ENCODE measurements at regions not wholly inside any gene's neighbourhood (a gene's known extent, or its start where the extent isn't known, plus 50 kb on each side); places are given as distances from the start of the nearest gene placed in this dataset.

DNA sequence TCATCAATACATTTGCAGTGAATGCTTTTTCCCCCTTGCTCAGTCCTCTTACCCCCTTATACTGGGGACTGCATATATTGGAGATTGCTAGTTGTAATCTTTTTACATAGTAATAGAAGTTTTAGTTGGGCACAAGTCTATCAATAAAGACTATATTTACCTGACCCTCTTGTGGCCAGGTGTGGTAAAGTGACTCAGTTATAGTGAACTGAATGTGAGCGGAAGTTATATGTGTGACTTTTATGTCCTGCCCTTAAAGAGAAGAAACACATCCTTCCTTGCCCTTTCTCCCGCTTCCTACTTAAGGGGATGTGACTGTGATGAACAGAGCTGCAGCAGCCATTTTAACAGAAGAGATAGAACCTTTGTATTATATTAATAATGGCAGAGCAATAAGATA lies 362.0 kb downstream of the METTL15 start:
- no peak overlapping the region for H3K9ac ChIP-seq (ENCODE audit: low read length)
- H3K27me3 ChIP-seq (replicated peaks; ENCODE audit: control insufficient read depth, insufficient read depth, low read length): no peaks in the 10 kb centered on the region
- H3K4me3 ChIP-seq (ENCODE audit: low read length): no peak overlapping the region
- no peak for DNase-seq (ENCODE audit: low read depth)
- H3K4me1 ChIP-seq (ENCODE audit: control insufficient read depth, insufficient read depth, low read length): no peaks in the 10 kb centered on the region
- H3K9me3 ChIP-seq (ENCODE audit: control insufficient read depth, low read length): no peaks in the 10 kb centered on the region
- H3K36me3 ChIP-seq (ENCODE audit: control insufficient read depth, insufficient read depth, low read length, severe bottlenecking): no peaks in the 10 kb centered on the region

DNA sequence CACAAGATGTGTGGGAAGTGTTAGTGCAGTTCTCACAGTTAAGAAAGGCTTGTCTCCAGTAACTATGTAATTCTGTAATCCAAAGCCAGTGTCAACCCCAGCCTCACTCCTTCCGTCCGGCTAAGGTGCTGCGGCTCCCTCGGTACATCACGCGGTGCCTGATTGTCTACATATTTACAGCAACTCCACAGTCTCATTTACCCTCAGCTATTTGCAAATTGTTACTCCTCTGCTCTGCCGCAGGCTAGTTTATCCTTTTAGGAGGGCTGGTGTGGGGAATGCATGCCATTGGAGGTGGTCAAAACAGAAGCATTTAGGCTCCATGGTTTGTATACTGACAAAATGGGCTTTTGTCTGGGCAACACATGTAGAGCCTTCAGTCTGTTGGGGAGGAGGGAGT lies 358.3 kb downstream of the METTL15 start:
- no peaks in the 10 kb centered on the region for H3K9me3 ChIP-seq (ENCODE audit: control insufficient read depth, low read length)
- peaks cover 19% of the 10 kb centered on the region for H3K4me1 ChIP-seq (ENCODE audit: control insufficient read depth, insufficient read depth, low read length)
- no peak for DNase-seq (ENCODE audit: low read depth)
- no peak overlapping the region for H3K4me3 ChIP-seq (ENCODE audit: low read length)
- no peaks in the 10 kb centered on the region for H3K36me3 ChIP-seq (ENCODE audit: control insufficient read depth, insufficient read depth, low read length, severe bottlenecking)
- H3K27me3 ChIP-seq (replicated peaks; ENCODE audit: control insufficient read depth, insufficient read depth, low read length): no peaks in the 10 kb centered on the region
- no peak overlapping the region for H3K9ac ChIP-seq (ENCODE audit: low read length)

DNA sequence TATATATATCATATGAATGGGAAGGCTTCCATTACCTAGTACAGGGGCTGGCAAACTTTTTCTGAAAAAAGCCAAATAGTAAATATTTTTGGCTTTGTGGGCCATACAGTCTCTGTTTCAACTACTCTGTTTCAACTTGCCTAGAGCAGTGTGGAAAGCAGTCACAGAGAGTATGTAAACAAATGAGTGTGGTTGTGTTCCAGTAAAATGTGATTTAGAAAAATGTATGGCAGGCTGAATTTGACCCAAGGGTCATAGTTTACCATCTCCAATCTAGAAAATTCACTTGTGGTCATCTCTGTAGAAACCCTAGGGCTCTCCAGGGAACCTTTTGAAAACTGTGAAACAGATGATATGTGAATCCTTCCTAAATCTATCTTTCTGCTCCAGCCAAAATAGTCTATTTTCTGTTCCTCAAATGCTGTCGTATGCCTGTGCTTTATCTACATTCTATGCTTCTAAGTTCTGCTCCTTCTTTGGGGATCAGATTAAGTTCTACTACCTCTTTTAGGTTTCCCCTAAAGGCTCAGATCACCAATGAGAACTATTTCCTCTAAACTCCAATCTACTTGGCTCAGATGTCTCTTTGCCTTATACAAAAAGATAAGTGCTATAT lies 356.2 kb downstream of the METTL15 start:
- Histone ChIP-seq H3K9ac (ENCODE audit: low read length) (no peak overlapping the region), H3K27me3 (replicated peaks; ENCODE audit: control insufficient read depth, insufficient read depth, low read length) (no peaks in the 10 kb centered on the region), H3K9me3 (ENCODE audit: control insufficient read depth, low read length) (no peaks in the 10 kb centered on the region), H3K36me3 (ENCODE audit: control insufficient read depth, insufficient read depth, low read length, severe bottlenecking) (no peaks in the 10 kb centered on the region), H3K4me1 (ENCODE audit: control insufficient read depth, insufficient read depth, low read length) (peaks cover 32% of the 10 kb centered on the region), H3K4me3 (ENCODE audit: low read length) (no peak overlapping the region)
- DNase-seq (ENCODE audit: low read depth): peak; percentile 61

DNA sequence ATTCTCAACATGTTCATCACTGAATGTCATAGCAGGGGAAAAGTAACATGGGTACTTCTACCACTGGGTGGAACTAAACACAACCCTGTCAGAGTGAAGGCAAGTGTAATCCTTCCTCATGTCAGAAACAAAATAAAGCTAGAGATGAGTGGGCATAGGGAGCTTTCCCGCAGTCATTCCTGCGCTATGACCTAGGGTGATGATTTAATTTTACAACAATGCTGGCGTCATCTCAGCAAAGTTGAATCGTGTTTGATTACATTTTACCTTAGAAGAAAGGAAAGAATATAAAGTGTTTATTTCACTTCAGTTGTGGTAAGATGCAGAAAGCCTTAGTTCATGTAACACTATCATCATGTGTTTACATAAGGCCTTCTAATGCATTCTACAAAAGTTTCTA lies 355.6 kb downstream of the METTL15 start:
- Histone ChIP-seq H3K9ac (ENCODE audit: low read length) (no peak overlapping the region), H3K4me1 (ENCODE audit: control insufficient read depth, insufficient read depth, low read length) (peaks cover 32% of the 10 kb centered on the region), H3K4me3 (ENCODE audit: low read length) (no peak overlapping the region), H3K27me3 (replicated peaks; ENCODE audit: control insufficient read depth, insufficient read depth, low read length) (no peaks in the 10 kb centered on the region), H3K9me3 (ENCODE audit: control insufficient read depth, low read length) (no peaks in the 10 kb centered on the region), H3K36me3 (ENCODE audit: control insufficient read depth, insufficient read depth, low read length, severe bottlenecking) (no peaks in the 10 kb centered on the region)
- DNase-seq (ENCODE audit: low read depth): peak; percentile 38

DNA sequence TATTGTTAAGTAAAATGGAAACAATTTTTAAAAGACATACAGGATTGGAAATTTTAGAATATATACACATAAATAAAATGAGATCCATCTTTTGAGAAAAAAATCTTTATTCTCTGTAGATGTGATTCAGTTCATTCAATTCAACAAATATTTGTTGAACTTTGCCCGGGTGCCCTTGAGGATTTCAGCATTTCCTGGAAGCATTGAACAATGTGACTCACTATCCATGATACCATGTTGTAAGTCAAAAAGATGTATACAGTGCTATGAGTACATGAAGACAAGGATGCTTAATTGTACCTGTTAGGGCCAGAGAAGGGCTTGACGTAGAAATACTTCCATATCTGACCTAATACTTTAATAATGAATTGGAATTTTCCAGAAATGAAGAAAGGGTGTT lies 353.7 kb downstream of the METTL15 start:
- no peaks in the 10 kb centered on the region for H3K9me3 ChIP-seq (ENCODE audit: control insufficient read depth, low read length)
- H3K9ac ChIP-seq (ENCODE audit: low read length): no peak overlapping the region
- no peaks in the 10 kb centered on the region for H3K36me3 ChIP-seq (ENCODE audit: control insufficient read depth, insufficient read depth, low read length, severe bottlenecking)
- DNase-seq (ENCODE audit: low read depth): peak; percentile 3
- peak overlapping the region; percentile 29 for H3K4me3 ChIP-seq (ENCODE audit: low read length)
- H3K4me1 ChIP-seq (ENCODE audit: control insufficient read depth, insufficient read depth, low read length): peaks cover 32% of the 10 kb centered on the region
- no peaks in the 10 kb centered on the region for H3K27me3 ChIP-seq (replicated peaks; ENCODE audit: control insufficient read depth, insufficient read depth, low read length)

DNA sequence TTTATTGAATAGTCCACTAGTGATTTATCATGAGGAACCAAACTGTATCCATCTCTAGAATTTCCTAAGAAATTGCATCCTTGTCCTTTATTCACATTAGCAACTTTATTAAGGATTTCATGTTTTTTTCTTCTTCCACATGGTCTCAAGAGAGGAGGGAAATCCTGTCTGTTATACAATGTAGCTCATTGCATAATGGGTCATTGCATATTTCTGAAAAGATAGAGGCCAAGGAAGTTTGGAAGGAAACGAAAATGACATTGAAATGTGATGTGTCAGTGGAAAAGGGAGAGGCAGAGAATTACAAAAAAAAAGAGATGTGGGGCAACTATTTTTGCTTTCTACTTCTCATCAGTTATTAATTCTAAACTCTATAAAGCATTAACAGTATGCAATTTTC lies 353.1 kb downstream of the METTL15 start:
- H3K4me3 ChIP-seq (ENCODE audit: low read length): peak overlapping the region; percentile 29
- peak; percentile 64 for DNase-seq (ENCODE audit: low read depth)
- H3K9ac ChIP-seq (ENCODE audit: low read length): no peak overlapping the region
- H3K27me3 ChIP-seq (replicated peaks; ENCODE audit: control insufficient read depth, insufficient read depth, low read length): no peaks in the 10 kb centered on the region
- H3K4me1 ChIP-seq (ENCODE audit: control insufficient read depth, insufficient read depth, low read length): peaks cover 32% of the 10 kb centered on the region
- H3K36me3 ChIP-seq (ENCODE audit: control insufficient read depth, insufficient read depth, low read length, severe bottlenecking): no peaks in the 10 kb centered on the region
- no peaks in the 10 kb centered on the region for H3K9me3 ChIP-seq (ENCODE audit: control insufficient read depth, low read length)

DNA sequence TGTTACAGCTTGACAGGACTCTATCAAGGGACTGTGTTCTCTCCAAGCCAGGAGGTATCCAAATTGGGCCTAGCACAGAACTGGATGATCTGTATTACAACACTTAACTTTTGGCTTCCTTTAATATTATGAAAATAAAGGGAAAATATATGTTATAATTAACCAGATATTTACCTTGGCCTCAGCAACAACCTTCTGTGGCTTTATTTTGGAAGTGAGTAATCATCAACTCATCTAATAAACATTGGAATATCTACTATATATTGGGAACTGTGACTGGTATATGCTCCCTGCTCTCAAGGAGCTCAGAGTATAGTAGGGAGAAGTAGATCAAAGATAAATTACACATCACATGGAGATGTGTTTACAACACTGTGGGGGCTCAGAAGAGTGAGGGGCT lies 352.2 kb downstream of the METTL15 start:
- DNase-seq (ENCODE audit: low read depth): no peak
- no peaks in the 10 kb centered on the region for H3K9me3 ChIP-seq (ENCODE audit: control insufficient read depth, low read length)

DNA sequence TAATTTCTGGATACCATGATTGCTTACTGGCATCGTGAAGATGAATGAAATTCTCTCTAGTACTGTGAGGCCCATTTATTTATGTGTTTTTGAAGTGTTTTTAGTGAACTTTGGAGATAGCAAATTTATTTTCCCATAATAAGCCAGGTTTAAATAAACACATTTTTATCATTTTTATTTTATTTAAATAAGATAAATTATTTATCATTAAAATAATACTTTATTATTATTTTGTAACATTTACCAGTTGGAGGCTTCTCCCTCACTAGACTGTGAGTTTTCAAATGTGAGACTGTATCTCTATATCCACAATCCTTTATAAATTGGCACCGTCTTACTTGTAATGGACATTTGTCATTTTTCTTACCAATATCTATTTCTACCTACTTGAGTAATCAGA lies 351.7 kb downstream of the METTL15 start:
- no peak overlapping the region for H3K9ac ChIP-seq (ENCODE audit: low read length)
- no peaks in the 10 kb centered on the region for H3K27me3 ChIP-seq (replicated peaks; ENCODE audit: control insufficient read depth, insufficient read depth, low read length)
- H3K36me3 ChIP-seq (ENCODE audit: control insufficient read depth, insufficient read depth, low read length, severe bottlenecking): no peaks in the 10 kb centered on the region
- peaks cover 32% of the 10 kb centered on the region for H3K4me1 ChIP-seq (ENCODE audit: control insufficient read depth, insufficient read depth, low read length)
- H3K4me3 ChIP-seq (ENCODE audit: low read length): no peak overlapping the region
- H3K9me3 ChIP-seq (ENCODE audit: control insufficient read depth, low read length): no peaks in the 10 kb centered on the region
- DNase-seq (ENCODE audit: low read depth): no peak

More for the DNA sequence above, 352.2 kb downstream of the METTL15 start:
- Histone ChIP-seq H3K9ac (ENCODE audit: low read length) (no peak overlapping the region), H3K36me3 (ENCODE audit: control insufficient read depth, insufficient read depth, low read length, severe bottlenecking) (no peaks in the 10 kb centered on the region), H3K4me1 (ENCODE audit: control insufficient read depth, insufficient read depth, low read length) (peaks cover 32% of the 10 kb centered on the region), H3K4me3 (ENCODE audit: low read length) (no peak overlapping the region), H3K27me3 (replicated peaks; ENCODE audit: control insufficient read depth, insufficient read depth, low read length) (no peaks in the 10 kb centered on the region)

DNA sequence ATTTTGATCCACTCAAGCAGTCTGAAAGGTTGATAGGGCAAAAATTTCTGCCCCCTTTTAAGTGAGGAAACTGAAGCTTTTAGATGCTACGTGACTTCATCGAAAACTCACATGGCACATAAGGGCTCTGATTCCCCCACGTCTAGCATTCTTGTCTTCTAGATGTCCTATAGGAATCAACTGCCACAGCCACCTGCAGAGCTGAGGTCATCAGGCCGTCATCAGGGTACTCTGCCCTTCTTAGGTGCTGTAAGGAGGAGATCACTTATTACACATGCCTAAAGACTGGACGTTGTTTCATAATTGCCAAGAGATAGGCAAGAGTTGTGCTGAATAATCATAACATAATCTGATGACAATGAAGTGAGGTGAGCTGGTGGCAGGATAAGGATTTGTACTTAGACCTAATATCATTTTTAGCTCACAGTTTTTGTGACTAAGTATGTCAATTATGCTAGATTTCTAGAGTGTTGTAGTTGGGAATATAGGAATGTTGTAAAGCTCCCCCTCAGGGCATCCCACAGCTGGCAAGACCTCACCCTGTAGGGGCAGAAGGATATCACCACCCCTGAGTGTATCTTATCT lies 349.4 kb downstream of the METTL15 start:
- Histone ChIP-seq H3K36me3 (ENCODE audit: control insufficient read depth, insufficient read depth, low read length, severe bottlenecking) (no peaks in the 10 kb centered on the region), H3K4me1 (ENCODE audit: control insufficient read depth, insufficient read depth, low read length) (peaks cover 24% of the 10 kb centered on the region), H3K27me3 (replicated peaks; ENCODE audit: control insufficient read depth, insufficient read depth, low read length) (no peaks in the 10 kb centered on the region), H3K9ac (ENCODE audit: low read length) (no peak overlapping the region), H3K4me3 (ENCODE audit: low read length) (no peak overlapping the region), H3K9me3 (ENCODE audit: control insufficient read depth, low read length) (no peaks in the 10 kb centered on the region)
- no peak for DNase-seq (ENCODE audit: low read depth)

DNA sequence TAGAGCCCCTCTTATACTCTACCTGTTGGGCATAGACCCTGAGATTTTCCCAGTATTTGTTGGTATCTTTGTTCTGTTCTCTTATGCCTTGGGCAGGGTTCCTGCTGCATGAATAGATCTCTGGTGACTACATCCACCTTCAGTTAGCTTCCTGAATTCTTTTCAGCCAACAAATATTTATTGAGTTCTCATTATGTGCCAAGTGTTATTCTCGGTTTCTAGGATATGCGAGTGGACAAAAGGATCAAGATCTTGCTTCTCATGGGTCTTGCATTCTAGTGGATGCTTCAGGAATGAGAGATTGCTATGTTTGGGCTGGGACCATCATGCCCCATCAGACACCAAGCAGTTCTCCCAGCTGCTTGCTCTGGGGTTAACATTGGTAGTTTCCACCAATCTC lies 340.0 kb downstream of the METTL15 start:
- Histone ChIP-seq H3K9ac (ENCODE audit: low read length) (no peak overlapping the region), H3K9me3 (ENCODE audit: control insufficient read depth, low read length) (no peaks in the 10 kb centered on the region), H3K4me1 (ENCODE audit: control insufficient read depth, insufficient read depth, low read length) (peaks cover 3% of the 10 kb centered on the region), H3K27me3 (replicated peaks; ENCODE audit: control insufficient read depth, insufficient read depth, low read length) (no peaks in the 10 kb centered on the region), H3K4me3 (ENCODE audit: low read length) (no peak overlapping the region), H3K36me3 (ENCODE audit: control insufficient read depth, insufficient read depth, low read length, severe bottlenecking) (no peaks in the 10 kb centered on the region)
- no peak for DNase-seq (ENCODE audit: low read depth)

DNA sequence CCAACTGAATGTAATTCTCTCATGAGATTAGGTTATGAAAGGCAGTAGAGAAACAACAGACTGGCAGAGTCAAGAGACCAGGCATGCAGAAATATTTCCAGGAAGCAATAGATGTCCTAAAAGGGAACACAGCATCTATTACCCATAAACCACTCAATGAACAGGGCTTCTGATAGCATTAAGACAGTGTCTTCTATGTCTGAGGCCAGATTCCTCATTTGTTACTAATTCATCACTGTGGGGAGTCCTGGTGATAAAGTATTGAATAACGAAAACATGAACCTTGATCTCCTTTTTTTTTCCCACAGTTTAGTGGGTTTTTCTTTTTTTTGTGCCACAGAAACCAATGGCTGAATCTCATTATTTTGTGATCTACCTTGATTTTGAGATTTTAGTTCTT lies 339.0 kb downstream of the METTL15 start:
- H3K4me3 ChIP-seq (ENCODE audit: low read length): no peak overlapping the region

DNA sequence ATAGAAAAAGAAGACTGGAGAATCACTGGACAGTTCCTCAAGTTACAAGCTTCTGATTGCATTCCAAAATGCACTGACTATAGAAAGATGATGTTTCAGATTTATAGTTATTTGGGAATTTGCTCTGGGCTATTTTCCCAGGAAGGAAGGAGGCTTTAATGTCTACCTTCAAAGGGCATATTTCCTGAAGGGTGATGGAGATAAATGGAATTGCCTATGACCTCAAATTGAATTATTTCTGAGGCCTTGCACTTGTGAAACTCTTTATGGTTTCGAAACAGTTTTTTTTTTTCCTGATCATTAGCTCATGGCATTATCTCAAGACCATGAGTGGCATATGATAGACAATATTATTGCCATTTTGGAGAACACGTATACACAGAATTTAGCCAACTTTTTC lies 333.9 kb downstream of the METTL15 start:
- Histone ChIP-seq H3K4me3 (ENCODE audit: low read length) (no peak overlapping the region), H3K4me1 (ENCODE audit: control insufficient read depth, insufficient read depth, low read length) (no peaks in the 10 kb centered on the region), H3K9me3 (ENCODE audit: control insufficient read depth, low read length) (no peaks in the 10 kb centered on the region), H3K36me3 (ENCODE audit: control insufficient read depth, insufficient read depth, low read length, severe bottlenecking) (no peaks in the 10 kb centered on the region), H3K9ac (ENCODE audit: low read length) (no peak overlapping the region), H3K27me3 (replicated peaks; ENCODE audit: control insufficient read depth, insufficient read depth, low read length) (no peaks in the 10 kb centered on the region)
- DNase-seq (ENCODE audit: low read depth): no peak

More for the DNA sequence above, 339.0 kb downstream of the METTL15 start:
- Histone ChIP-seq H3K36me3 (ENCODE audit: control insufficient read depth, insufficient read depth, low read length, severe bottlenecking) (no peaks in the 10 kb centered on the region), H3K27me3 (replicated peaks; ENCODE audit: control insufficient read depth, insufficient read depth, low read length) (no peaks in the 10 kb centered on the region), H3K4me1 (ENCODE audit: control insufficient read depth, insufficient read depth, low read length) (peaks cover 3% of the 10 kb centered on the region), H3K9me3 (ENCODE audit: control insufficient read depth, low read length) (no peaks in the 10 kb centered on the region), H3K9ac (ENCODE audit: low read length) (no peak overlapping the region)
- peak; percentile 1 for DNase-seq (ENCODE audit: low read depth)
